Inferior parietal cortex (tissue), 1 donor: ENCODE measurements at regions not wholly inside any gene's neighbourhood (a gene's known extent, or its start where the extent isn't known, plus 50 kb on each side); places are given as distances from the start of the nearest gene placed in this dataset.

Source experiments
- DNase-seq: peaks from one replicate; pipeline ENCODE4 v3.0.0-alpha.2; 2016; ENCODE audit errors: extremely low spot score

GRCh38 chr20:63056236-63057170 is 49.7 kb upstream of the BHLHE23 start:
- no peak for DNase-seq
